ENCODE measurements at regions not wholly inside any gene's neighbourhood (a gene's known extent, or its start where the extent isn't known, plus 50 kb on each side); places are given as distances from the start of the nearest gene placed in this dataset.

- Histone ChIP-seq H3K4ac (ENCODE audit: low read depth in 1 of 2, low read length in 2 of 2) (no peak overlapping the region), H2BK15ac (ENCODE audit: low read depth, poor library complexity, severe bottlenecking) (peak overlapping the region; percentile 33), H3K4me2 (ENCODE audit: low read length, poor library complexity, severe bottlenecking) (no peak overlapping the region), H2AK5ac (ENCODE audit: low read length, severe bottlenecking) (no peak overlapping the region), H3K4me3 (ENCODE audit: insufficient read depth in 1 of 2, low read depth in 1 of 2, low read length in 2 of 2) (no peak overlapping the region), H3K4me1 (ENCODE audit: control insufficient read depth, insufficient read depth, low read depth, low read length) (peaks cover 4% of the 10 kb centered on the region), H2BK12ac (ENCODE audit: low read length in 2 of 2) (no peak overlapping the region), H2AFZ (ENCODE audit: low read depth, low read length) (no peak overlapping the region), H3K14ac (ENCODE audit: low read length in 2 of 2) (no peak overlapping the region), H3K18ac (ENCODE audit: low read depth in 1 of 2, low read length in 2 of 2) (peak overlapping the region in 1 of 2 experiments; percentile 44), H3K36me3 (ENCODE audit: control insufficient read depth in 1 of 2, insufficient read depth in 2 of 2, low read depth in 1 of 2, low read length in 2 of 2) (no peaks in the 10 kb centered on the region), H3K9ac (ENCODE audit: low read length) (no peak overlapping the region), H2BK120ac (ENCODE audit: low read depth, low read length) (no peak overlapping the region), H2BK5ac (ENCODE audit: low read depth, low read length, poor library complexity, severe bottlenecking) (no peak overlapping the region), H4K8ac (ENCODE audit: low read length) (peak overlapping the region; percentile 23), H3K9me3 (ENCODE audit: control insufficient read depth, low read length) (peaks cover 5% of the 10 kb centered on the region), H3K27ac (ENCODE audit: low read length, poor library complexity, severe bottlenecking) (no peak overlapping the region), H4K91ac (ENCODE audit: low read length) (no peak overlapping the region), H3K79me1 (replicated peaks; ENCODE audit: low read length, poor library complexity, severe bottlenecking) (no peaks in the 10 kb centered on the region), H3K23ac (ENCODE audit: low read length in 2 of 2) (no peak overlapping the region), H3K27me3 (ENCODE audit: control insufficient read depth in 1 of 2, insufficient read depth in 1 of 2, low read length in 2 of 2) (peaks cover 13 to 14% of the 10 kb centered on the region in 2 experiments)
- WGBS: 71% methylated on average over 7 of the region's 7 CpGs
- no peak for DNase-seq
These were observed 168.4 kb upstream of the MAP1B start for GRCh38 chr5:71938895-71939294.

GRCh38 chr5:71939452-71940230, 167.6 kb upstream of the MAP1B start:
- no peak overlapping the region for H4K8ac ChIP-seq (ENCODE audit: low read length)
- 66% methylated on average over 8 of the region's 8 CpGs for WGBS

GRCh38 chr5:71943874-71944273, 163.4 kb upstream of the MAP1B start:
- H4K91ac ChIP-seq (ENCODE audit: low read length): no peak overlapping the region
- no peak overlapping the region for H2BK120ac ChIP-seq (ENCODE audit: low read depth, low read length)
- no peak overlapping the region for H3K4me2 ChIP-seq (ENCODE audit: low read length, poor library complexity, severe bottlenecking)
- no peak overlapping the region for H3K4ac ChIP-seq (ENCODE audit: low read depth in 1 of 2, low read length in 2 of 2)
- H4K8ac ChIP-seq (ENCODE audit: low read length): no peak overlapping the region
- DNase-seq: no peak
- no peaks in the 10 kb centered on the region for H3K36me3 ChIP-seq (ENCODE audit: control insufficient read depth in 1 of 2, insufficient read depth in 2 of 2, low read depth in 1 of 2, low read length in 2 of 2)
- H3K9ac ChIP-seq (ENCODE audit: low read length): no peak overlapping the region
- peaks cover 2% of the 10 kb centered on the region for H3K4me1 ChIP-seq (ENCODE audit: control insufficient read depth, insufficient read depth, low read depth, low read length)
- H2BK15ac ChIP-seq (ENCODE audit: low read depth, poor library complexity, severe bottlenecking): no peak overlapping the region
- H3K23ac ChIP-seq (ENCODE audit: low read length in 2 of 2): no peak overlapping the region
- peaks cover 10% of the 10 kb centered on the region for H3K9me3 ChIP-seq (ENCODE audit: control insufficient read depth, low read length)
- H3K27me3 ChIP-seq (ENCODE audit: control insufficient read depth in 1 of 2, insufficient read depth in 1 of 2, low read length in 2 of 2): peaks cover 20 to 23% of the 10 kb centered on the region in 2 experiments
- no peak overlapping the region for H2AFZ ChIP-seq (ENCODE audit: low read depth, low read length)
- H3K27ac ChIP-seq (ENCODE audit: low read length, poor library complexity, severe bottlenecking): no peak overlapping the region
- H2BK12ac ChIP-seq (ENCODE audit: low read length in 2 of 2): no peak overlapping the region
- H3K14ac ChIP-seq (ENCODE audit: low read length in 2 of 2): no peak overlapping the region
- 69% methylated on average over 8 of the region's 8 CpGs for WGBS
- no peak overlapping the region for H3K4me3 ChIP-seq (ENCODE audit: insufficient read depth in 1 of 2, low read depth in 1 of 2, low read length in 2 of 2)
- no peak overlapping the region for H3K18ac ChIP-seq (ENCODE audit: low read depth in 1 of 2, low read length in 2 of 2)
- H3K79me1 ChIP-seq (replicated peaks; ENCODE audit: low read length, poor library complexity, severe bottlenecking): no peaks in the 10 kb centered on the region
- H2BK5ac ChIP-seq (ENCODE audit: low read depth, low read length, poor library complexity, severe bottlenecking): no peak overlapping the region
- no peak overlapping the region for H2AK5ac ChIP-seq (ENCODE audit: low read length, severe bottlenecking)

More at GRCh38 chr5:71939452-71940230, 167.6 kb upstream of the MAP1B start:
- H3K4me3 ChIP-seq (ENCODE audit: insufficient read depth in 1 of 2, low read depth in 1 of 2, low read length in 2 of 2): no peak overlapping the region
- no peak overlapping the region for H3K9ac ChIP-seq (ENCODE audit: low read length)
- no peak overlapping the region for H2BK15ac ChIP-seq (ENCODE audit: low read depth, poor library complexity, severe bottlenecking)
- no peak overlapping the region for H2AK5ac ChIP-seq (ENCODE audit: low read length, severe bottlenecking)
- peak; percentile 3 for DNase-seq
- H4K91ac ChIP-seq (ENCODE audit: low read length): no peak overlapping the region
- no peak overlapping the region for H3K18ac ChIP-seq (ENCODE audit: low read depth in 1 of 2, low read length in 2 of 2)
- no peak overlapping the region for H2BK5ac ChIP-seq (ENCODE audit: low read depth, low read length, poor library complexity, severe bottlenecking)
- no peaks in the 10 kb centered on the region for H3K79me1 ChIP-seq (replicated peaks; ENCODE audit: low read length, poor library complexity, severe bottlenecking)
- no peak overlapping the region for H3K23ac ChIP-seq (ENCODE audit: low read length in 2 of 2)
- H2AFZ ChIP-seq (ENCODE audit: low read depth, low read length): no peak overlapping the region
- H3K27me3 ChIP-seq (ENCODE audit: control insufficient read depth in 1 of 2, insufficient read depth in 1 of 2, low read length in 2 of 2): peaks cover 19 to 20% of the 10 kb centered on the region in 2 experiments
- peak overlapping the region in 1 of 2 experiments; percentile 30 for H3K14ac ChIP-seq (ENCODE audit: low read length in 2 of 2)
- H3K4me2 ChIP-seq (ENCODE audit: low read length, poor library complexity, severe bottlenecking): no peak overlapping the region
- H2BK120ac ChIP-seq (ENCODE audit: low read depth, low read length): no peak overlapping the region
- peaks cover 5% of the 10 kb centered on the region for H3K9me3 ChIP-seq (ENCODE audit: control insufficient read depth, low read length)
- H3K36me3 ChIP-seq (ENCODE audit: control insufficient read depth in 1 of 2, insufficient read depth in 2 of 2, low read depth in 1 of 2, low read length in 2 of 2): no peaks in the 10 kb centered on the region
- H3K4ac ChIP-seq (ENCODE audit: low read depth in 1 of 2, low read length in 2 of 2): no peak overlapping the region
- H3K27ac ChIP-seq (ENCODE audit: low read length, poor library complexity, severe bottlenecking): no peak overlapping the region
- H3K4me1 ChIP-seq (ENCODE audit: control insufficient read depth, insufficient read depth, low read depth, low read length): peaks cover 4% of the 10 kb centered on the region
- no peak overlapping the region for H2BK12ac ChIP-seq (ENCODE audit: low read length in 2 of 2)

- 73% methylated on average over 6 of the region's 6 CpGs for WGBS
- no peak overlapping the region for H3K4ac ChIP-seq (ENCODE audit: low read depth in 1 of 2, low read length in 2 of 2)
- no peak overlapping the region for H3K4me2 ChIP-seq (ENCODE audit: low read length, poor library complexity, severe bottlenecking)
These were observed 161.8 kb upstream of the MAP1B start for GRCh38 chr5:71945436-71945835.

More at GRCh38 chr5:71945436-71945835, 161.8 kb upstream of the MAP1B start:
- peaks cover 7 to 17% of the 10 kb centered on the region in 2 experiments for H3K27me3 ChIP-seq (ENCODE audit: control insufficient read depth in 1 of 2, insufficient read depth in 1 of 2, low read length in 2 of 2)
- H2BK12ac ChIP-seq (ENCODE audit: low read length in 2 of 2): no peak overlapping the region
- peaks cover 16% of the 10 kb centered on the region for H3K9me3 ChIP-seq (ENCODE audit: control insufficient read depth, low read length)
- H2BK5ac ChIP-seq (ENCODE audit: low read depth, low read length, poor library complexity, severe bottlenecking): no peak overlapping the region
- H2AK5ac ChIP-seq (ENCODE audit: low read length, severe bottlenecking): no peak overlapping the region
- no peaks in the 10 kb centered on the region for H3K4me1 ChIP-seq (ENCODE audit: control insufficient read depth, insufficient read depth, low read depth, low read length)
- H3K79me1 ChIP-seq (replicated peaks; ENCODE audit: low read length, poor library complexity, severe bottlenecking): no peaks in the 10 kb centered on the region
- H3K4me3 ChIP-seq (ENCODE audit: insufficient read depth in 1 of 2, low read depth in 1 of 2, low read length in 2 of 2): no peak overlapping the region
- no peak for DNase-seq
- H4K91ac ChIP-seq (ENCODE audit: low read length): no peak overlapping the region
- H3K23ac ChIP-seq (ENCODE audit: low read length in 2 of 2): no peak overlapping the region
- H2BK120ac ChIP-seq (ENCODE audit: low read depth, low read length): no peak overlapping the region
- no peak overlapping the region for H4K8ac ChIP-seq (ENCODE audit: low read length)
- no peak overlapping the region for H3K9ac ChIP-seq (ENCODE audit: low read length)
- H3K18ac ChIP-seq (ENCODE audit: low read depth in 1 of 2, low read length in 2 of 2): no peak overlapping the region
- no peak overlapping the region for H3K14ac ChIP-seq (ENCODE audit: low read length in 2 of 2)
- no peak overlapping the region for H2AFZ ChIP-seq (ENCODE audit: low read depth, low read length)
- H3K36me3 ChIP-seq (ENCODE audit: control insufficient read depth in 1 of 2, insufficient read depth in 2 of 2, low read depth in 1 of 2, low read length in 2 of 2): no peaks in the 10 kb centered on the region
- no peak overlapping the region for H2BK15ac ChIP-seq (ENCODE audit: low read depth, poor library complexity, severe bottlenecking)
- no peak overlapping the region for H3K27ac ChIP-seq (ENCODE audit: low read length, poor library complexity, severe bottlenecking)

All from mesenchymal stem cell (in vitro differentiated cells and primary cell).